H1 (cell line): ENCODE measurements at regions not wholly inside any gene's neighbourhood (a gene's known extent, or its start where the extent isn't known, plus 50 kb on each side); places are given as distances from the start of the nearest gene placed in this dataset.

Source experiments
- BACH1 ChIP-seq: IDR thresholded peaks from 2 replicates; pipeline ENCODE4 v1.6.1; 2012; ENCODE audit warnings: low read length, improper control_type of control experiment
- CHD2 ChIP-seq: IDR thresholded peaks from 2 replicates; pipeline ENCODE4 v1.6.1; 2012; ENCODE audit warnings: low read length, improper control_type of control experiment
- POLR2AphosphoS5 ChIP-seq: IDR thresholded peaks from 2 replicates; pipeline ENCODE4 v1.6.1; 2011; ENCODE audit warnings: low read depth, low read length

DNA sequence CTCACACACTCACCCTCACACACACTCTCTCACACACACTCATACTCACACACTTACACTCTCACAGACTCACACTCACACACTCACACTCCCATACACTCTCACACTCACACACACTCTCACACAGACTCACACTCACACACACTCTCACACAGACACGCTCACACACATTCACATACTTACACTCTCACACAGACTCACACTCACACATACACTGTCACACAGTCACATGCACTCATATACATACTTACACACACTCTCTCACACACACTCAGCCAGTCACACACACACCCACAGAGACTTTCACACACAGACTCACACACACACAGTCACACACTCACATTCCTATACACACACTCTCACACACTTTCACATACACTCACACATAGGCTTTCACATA is 1478.8 kb downstream of the BRD1 start (continued):
- TF ChIP-seq POLR2AphosphoS5 (no peak), BACH1 (no peak), CHD2 (no peak)
- TF ChIP-seq, all 59 proteins: peak for 0
